H1 (cell line): ENCODE measurements at regions not wholly inside any gene's neighbourhood (a gene's known extent, or its start where the extent isn't known, plus 50 kb on each side); places are given as distances from the start of the nearest gene placed in this dataset.

Source experiments
- CTCF ChIA-PET: fragments of 300-600 bp; sonication (Branson Sonifier 250); formaldehyde crosslinking; loops from one replicate; lab custom pipeline; 2021; ENCODE audit not compliant: partially characterized antibody; lab: Charles Lee
- POLR2A ChIA-PET: fragments of 300-600 bp; sonication (Branson Sonifier 250); formaldehyde crosslinking; loops from one replicate; lab custom pipeline; 2021; ENCODE audit warnings: inconsistent platforms; ENCODE audit not compliant: partially characterized antibody; lab: Charles Lee
- DNase-seq, 2 experiments: peaks; one replicate each; pipeline versions ENCODE4 v3.0.0 to v3.0.0-alpha.2; 2010 to 2022; ENCODE audit warnings: low spot score in 2 of 2, low read depth in 1 of 2, mixed read lengths in 1 of 2
- FAIRE-seq: peaks from 2 replicates; lab custom pipeline; 2011; peaks lifted over from hg19 to GRCh38; lab: Jason Lieb, UNC
- H2AFZ ChIP-seq: 2 replicates; pipeline ENCODE4 v1.8.1; 2012; ENCODE audit warnings: low read length, inconsistent platforms
- H2AK5ac ChIP-seq: 2 replicates; pipeline ENCODE4 v1.6.1; 2013; ENCODE audit warnings: low read depth, low read length
- H2BK120ac ChIP-seq: replicated peaks from 2 replicates; pipeline ENCODE3; 2013; ENCODE audit warnings: low read depth, low read length, inconsistent platforms
- H2BK12ac ChIP-seq: 2 replicates; pipeline ENCODE4 v1.6.1; 2013; ENCODE audit warnings: low read depth, low read length
- H2BK15ac ChIP-seq: 2 replicates; pipeline ENCODE4 v1.6.1; 2013; ENCODE audit warnings: low read length
- H2BK20ac ChIP-seq: 2 replicates; pipeline ENCODE4 v1.6.1; 2013; ENCODE audit warnings: low read length
- H2BK5ac ChIP-seq: 2 replicates; pipeline ENCODE4 v1.6.1; 2013; ENCODE audit warnings: low read depth, low read length
- H3K14ac ChIP-seq: 2 replicates; pipeline ENCODE4 v1.6.1; 2013; ENCODE audit warnings: inconsistent platforms; ENCODE audit not compliant: insufficient read length
- H3K18ac ChIP-seq: 2 replicates; pipeline ENCODE4 v1.6.1; 2013; ENCODE audit warnings: low read length; ENCODE audit errors: extremely low read depth
- H3K23ac ChIP-seq: 2 replicates; pipeline ENCODE4 v1.6.1; 2013; ENCODE audit warnings: inconsistent platforms; ENCODE audit not compliant: insufficient read length
- H3K23me2 ChIP-seq: 2 replicates; pipeline ENCODE4 v1.6.1; 2013; ENCODE audit warnings: low read depth, low read length
- H3K27ac ChIP-seq: 2 replicates; pipeline ENCODE4 v1.6.1; 2011; ENCODE audit warnings: low read depth, low read length, inconsistent platforms
- H3K27me3 ChIP-seq, 4 experiments: replicated peaks in 1 of 4; 1 replicate in 1 of 4; 2 replicates in 3 of 4; pipeline versions ENCODE4 v1.6.1 to v1.8.1; 2011 to 2013; ENCODE audit warnings: low read length in 3 of 4, mild to moderate bottlenecking in 3 of 4, inconsistent platforms in 2 of 4, mixed read lengths in 2 of 4, moderate library complexity in 1 of 4; ENCODE audit not compliant: control insufficient read depth in 3 of 4, insufficient read depth in 3 of 4; ENCODE audit errors: extremely low read depth in 1 of 4
- H3K36me3 ChIP-seq, 4 experiments: 2 replicates each; pipeline versions ENCODE4 v1.6.1 to v1.8.1; 2011 to 2013; ENCODE audit warnings: mild to moderate bottlenecking in 4 of 4, low read length in 3 of 4, moderate library complexity in 2 of 4, control low read depth in 1 of 4, inconsistent platforms in 1 of 4; ENCODE audit not compliant: insufficient read depth in 4 of 4, control insufficient read depth in 2 of 4
- H3K4ac ChIP-seq: replicated peaks from 2 replicates; pipeline ENCODE3; 2013; ENCODE audit warnings: low read length, low read depth, mixed read lengths, inconsistent platforms; ENCODE audit not compliant: insufficient read length
- H3K4me1 ChIP-seq, 4 experiments: replicated peaks in 1 of 4; 1 replicate in 1 of 4; 2 replicates in 3 of 4; pipeline versions ENCODE4 v1.6.1 to v1.8.1; 2011 to 2013; ENCODE audit warnings: low read length in 3 of 4, inconsistent platforms in 2 of 4, mixed read lengths in 1 of 4; ENCODE audit not compliant: insufficient read depth in 4 of 4, control insufficient read depth in 3 of 4
- H3K4me2 ChIP-seq, 2 experiments: 2 replicates each; pipeline versions ENCODE4 v1.6.1 to v1.8.1; 2011 to 2013; ENCODE audit warnings: low read depth in 2 of 2, low read length in 2 of 2, control low read depth in 1 of 2, inconsistent platforms in 1 of 2, mild to moderate bottlenecking in 1 of 2; ENCODE audit not compliant: insufficient read depth in 1 of 2
- H3K4me3 ChIP-seq, 4 experiments: fragments of 200-600, 300-600 bp in 1 of 4; sonication (generic), shearing (Covaris generic), sonication (Bioruptor Twin) in 1 of 4; 2 replicates each; pipeline versions ENCODE4 v1.5.1 to v1.8.1; 2011 to 2016; ENCODE audit warnings: low read length in 4 of 4, low read depth in 3 of 4, control low read depth in 2 of 4, inconsistent platforms in 2 of 4, mild to moderate bottlenecking in 2 of 4, mixed read lengths in 1 of 4, moderate library complexity in 1 of 4; ENCODE audit not compliant: insufficient read depth in 2 of 4; ENCODE audit errors: extremely low read depth in 1 of 4
- H3K56ac ChIP-seq: replicated peaks from 2 replicates; pipeline ENCODE3; 2013; ENCODE audit warnings: low read depth, mild to moderate bottlenecking, mixed read lengths, low read length, inconsistent platforms; ENCODE audit not compliant: insufficient read length
- H3K79me1 ChIP-seq: 2 replicates; pipeline ENCODE4 v1.6.1; 2013; ENCODE audit warnings: low read depth, low read length, control low read depth
- H3K79me2 ChIP-seq, 2 experiments: 2 replicates each; pipeline versions ENCODE4 v1.6.1 to v1.8.1; 2012 to 2013; ENCODE audit warnings: low read length in 2 of 2, mild to moderate bottlenecking in 2 of 2, inconsistent platforms in 1 of 2; ENCODE audit not compliant: insufficient read depth in 2 of 2, control insufficient read depth in 1 of 2
- H3K9ac ChIP-seq, 4 experiments: replicated peaks in 1 of 4; 1 replicate in 1 of 4; 2 replicates in 3 of 4; pipeline versions ENCODE4 v1.6.1 to v1.8.1; 2011 to 2013; ENCODE audit warnings: low read depth in 3 of 4, low read length in 3 of 4, control low read depth in 2 of 4, mild to moderate bottlenecking in 2 of 4, moderate library complexity in 2 of 4, inconsistent platforms in 1 of 4; ENCODE audit errors: extremely low read depth in 1 of 4
- H3K9me3 ChIP-seq, 2 experiments: 2 replicates each; pipeline versions ENCODE4 v1.6.1 to v1.8.1; 2012 to 2013; ENCODE audit warnings: mild to moderate bottlenecking in 2 of 2, moderate library complexity in 2 of 2, control low read depth in 1 of 2, inconsistent platforms in 1 of 2, low read depth in 1 of 2, low read length in 1 of 2, mixed read lengths in 1 of 2; ENCODE audit not compliant: insufficient read depth in 2 of 2
- H4K20me1 ChIP-seq, 2 experiments: replicated peaks in 1 of 2; 2 replicates each; pipeline versions ENCODE3 to v1.8.1; 2011 to 2013; ENCODE audit warnings: inconsistent platforms in 2 of 2, low read length in 2 of 2, mild to moderate bottlenecking in 1 of 2; ENCODE audit not compliant: insufficient read depth in 2 of 2, control insufficient read depth in 1 of 2
- H4K5ac ChIP-seq: 2 replicates; pipeline ENCODE4 v1.6.1; 2013; ENCODE audit warnings: low read length, low read depth, mixed read lengths, inconsistent platforms; ENCODE audit not compliant: insufficient read length
- H4K8ac ChIP-seq: 2 replicates; pipeline ENCODE4 v1.8.0; 2013; ENCODE audit warnings: mild to moderate bottlenecking, moderate library complexity, low read length, inconsistent platforms; ENCODE audit not compliant: insufficient read depth; ENCODE audit errors: extremely low read depth
- H4K91ac ChIP-seq: replicated peaks from 2 replicates; pipeline ENCODE3; 2013; ENCODE audit warnings: low read length, mixed read lengths, inconsistent platforms; ENCODE audit not compliant: insufficient read length
- CTCF ChIP-seq, 3 experiments: IDR thresholded peaks; 1 replicate in 2 of 3; 2 replicates in 1 of 3; pipeline versions ENCODE4 v1.5.1 to v1.6.1; 2011; ENCODE audit warnings: low read length in 3 of 3, mild to moderate bottlenecking in 3 of 3, inconsistent platforms in 2 of 3, low read depth in 1 of 3, moderate library complexity in 1 of 3; ENCODE audit not compliant: insufficient read depth in 1 of 3; ENCODE audit errors: control extremely low read depth in 1 of 3
- NANOG ChIP-seq: IDR thresholded peaks from 2 replicates; pipeline ENCODE4 v1.6.1; 2011; ENCODE audit warnings: low read length, low read depth, mild to moderate bottlenecking, inconsistent platforms; ENCODE audit not compliant: insufficient read depth, poor library complexity, severe bottlenecking
- POLR2AphosphoS5 ChIP-seq: IDR thresholded peaks from 2 replicates; pipeline ENCODE4 v1.6.1; 2011; ENCODE audit warnings: low read depth, low read length
- WGBS, 2 experiments: shearing (Covaris generic) in 1 of 2; methylation state at CpG; one replicate each; pipeline versions ENCODE4 v1.1.6 to v1.1.7; 2013 to 2015; ENCODE audit warnings: low lambda C conversion rate in 2 of 2, mixed read lengths in 2 of 2, inconsistent platforms in 1 of 2, low coverage in 1 of 2, missing lambda C conversion rate in 1 of 2; ENCODE audit not compliant: insufficient replicate concordance in 2 of 2, insufficient coverage in 1 of 2, insufficient read length in 1 of 2; ENCODE audit errors: extremely low coverage in 1 of 2, missing lambda C conversion rate in 1 of 2; 5-methylcytosine and 5-hydroxymethylcytosine counted together

- ChIA-PET CTCF (no interaction called here), POLR2A (no interaction called here)
- H2BK20ac ChIP-seq, result no peak overlapping the region
- FAIRE-seq (no peak), DNase-seq (no peak)
- no peak overlapping the region for H2BK12ac ChIP-seq
- H3K9me3 ChIP-seq, result no peaks in the 10 kb centered on the region
- H3K56ac ChIP-seq, result no peak overlapping the region
- H3K79me2 ChIP-seq, result no peaks in the 10 kb centered on the region
- H2BK120ac ChIP-seq, result no peak overlapping the region
- H3K9ac ChIP-seq, result no peak overlapping the region
- no peaks in the 10 kb centered on the region for H3K27me3 ChIP-seq
- H3K4me1 ChIP-seq, result no peaks in the 10 kb centered on the region
- no peak overlapping the region for H3K4me2 ChIP-seq
- no peak overlapping the region for H3K27ac ChIP-seq
- no peak overlapping the region for H3K4me3 ChIP-seq
- H3K23me2 ChIP-seq, result no peaks in the 10 kb centered on the region
- no peak overlapping the region for H2BK15ac ChIP-seq
- H3K18ac ChIP-seq, result no peak overlapping the region
- no peak overlapping the region for H4K8ac ChIP-seq
- H4K91ac ChIP-seq, result no peak overlapping the region
- H2BK5ac ChIP-seq, result no peak overlapping the region
- H3K14ac ChIP-seq, result no peak overlapping the region
- no peak overlapping the region for H3K4ac ChIP-seq
- H3K79me1 ChIP-seq, result no peaks in the 10 kb centered on the region
- no peaks in the 10 kb centered on the region for H4K20me1 ChIP-seq
- no peak overlapping the region for H3K23ac ChIP-seq
- no peak overlapping the region for H4K5ac ChIP-seq
- whole genome bisulfite sequencing, 2 experiments, result 97% methylated on average over 6 of the region's 6 CpGs; no CpG with 5 or more reads in 1 of the 2 experiments
- no peak overlapping the region for H2AFZ ChIP-seq
- TF ChIP-seq CTCF (IDR thresholded peaks at IDR 0.05; ENCODE audit: control extremely low read depth in 1 of 3, insufficient read depth in 1 of 3, low read depth in 1 of 3, low read length in 3 of 3) (no peak), NANOG (no peak), POLR2AphosphoS5 (no peak)
- H3K36me3 ChIP-seq, result no peaks in the 10 kb centered on the region
- H2AK5ac ChIP-seq, result no peak overlapping the region
These were observed 116.5 kb upstream of the ATP10B start for GRCh38 chr5:160968480-160968879.
